Upper lobe of left lung (tissue), 6 donors: ENCODE measurements at regions not wholly inside any gene's neighbourhood (a gene's known extent, or its start where the extent isn't known, plus 50 kb on each side); places are given as distances from the start of the nearest gene placed in this dataset.

Experiments
- ATAC-seq, 2 donors: fragments of 200-7000 bp; cut with Tn5 transposase; one replicate each; pipeline ENCODE4 v1.9.1; 2022; ENCODE audit warnings: mild to moderate bottlenecking in 2 of 2, moderate library complexity in 2 of 2; ENCODE audit not compliant: low FRiP score in 2 of 2
- DNase-seq, 2 donors: peaks; one replicate each; pipeline ENCODE4 v3.0.0-alpha.2; 2019 to 2020
- H3K27ac ChIP-seq, 4 donors: fragments of 200-600 bp; sonication (generic); one replicate each; pipeline ENCODE4 v1.5.1; 2016 to 2019
- H3K27me3 ChIP-seq, 4 donors: fragments of 200-600 bp; sonication (generic); one replicate each; pipeline ENCODE4 v1.5.1; 2017 to 2019
- H3K36me3 ChIP-seq, 4 donors: fragments of 200-600 bp; sonication (generic); one replicate each; pipeline ENCODE4 v1.5.1; 2016 to 2019
- H3K4me1 ChIP-seq, 4 donors: fragments of 200-600 bp; sonication (generic); one replicate each; pipeline ENCODE4 v1.5.1; 2018 to 2019
- H3K4me3 ChIP-seq, 4 donors: fragments of 200-600 bp; sonication (generic); one replicate each; pipeline ENCODE4 v1.5.1; 2017 to 2019; ENCODE audit warnings: mild to moderate bottlenecking in 2 of 4, moderate library complexity in 1 of 4
- H3K9me3 ChIP-seq, 4 donors: fragments of 200-600 bp; sonication (generic); one replicate each; pipeline ENCODE4 v1.5.1; 2018 to 2019
- CTCF ChIP-seq, 6 experiments: fragments of 450-650 bp in 4 of 6; fragments of 200-600 bp in 2 of 6; sonication (generic) in 2 of 6; IDR thresholded peaks; one replicate each; pipeline ENCODE4 v1.5.1; 2016 to 2019; ENCODE audit warnings: antibody characterized with exemption in 6 of 6
- EP300 ChIP-seq, 4 donors: sonication (generic); formaldehyde crosslinking; IDR thresholded peaks; one replicate each; pipeline ENCODE4 v1.5.1; 2017; ENCODE audit warnings: antibody characterized with exemption in 4 of 4, control low read depth in 2 of 4
- POLR2A ChIP-seq, 4 donors: fragments of 450-650 bp; IDR thresholded peaks; one replicate each; pipeline ENCODE4 v1.5.1; 2016 to 2017; ENCODE audit warnings: antibody characterized with exemption in 4 of 4, mild to moderate bottlenecking in 2 of 4
- POLR2AphosphoS5 ChIP-seq, 2 donors: sonication (generic); formaldehyde crosslinking; IDR thresholded peaks; one replicate each; pipeline ENCODE4 v1.5.1; 2017; ENCODE audit warnings: antibody characterized with exemption in 2 of 2
- WGBS, 2 donors: methylation state at CpG; one replicate each; pipeline ENCODE4 v1.1.5; 2017 to 2018; 5-methylcytosine and 5-hydroxymethylcytosine counted together
- donor health status: DM: no; HTN: no; CAD: no; lungs with moderate emphysema.
- donor health status: DM: no; HTN: yes; CAD: no; lungs with severe emphysema.

GRCh38 chr14:104353221-104353920 is 215.0 kb downstream of the KIF26A start:
- Histone ChIP-seq H3K27me3 (no peaks in the 10 kb centered on the region), H3K27ac (peak overlapping the region in 1 of 4 donors; percentile 73), H3K4me3 (no peak overlapping the region), H3K36me3 (no peaks in the 10 kb centered on the region), H3K4me1 (peaks cover 0 to 6% (median 3%) of the 10 kb centered on the region in 4 donors), H3K9me3 (peaks cover 0 to 9% (median 0%) of the 10 kb centered on the region in 4 donors)
- no peak for TF ChIP-seq POLR2A (IDR thresholded peaks at IDR 0.05)
- TF ChIP-seq POLR2AphosphoS5 (IDR thresholded peaks at IDR 0.05), result no peak
- no peak for TF ChIP-seq EP300 (IDR thresholded peaks at IDR 0.05)
- peak; percentile 18 to 42 for DNase-seq
- no peak for ATAC-seq
- 82 to 88% methylated on average over 12 to 14 of the region's 14 CpGs for WGBS, 2 donors

GRCh38 chr14:104353921-104354701 is 215.7 kb downstream of the KIF26A start:
- TF ChIP-seq POLR2A (IDR thresholded peaks at IDR 0.05), result no peak
- TF ChIP-seq EP300 (IDR thresholded peaks at IDR 0.05), result peak in 2 of 4 donors; percentile 71 to 73
- no peak for TF ChIP-seq CTCF (IDR thresholded peaks at IDR 0.05)
- peak; percentile 42 to 85 for TF ChIP-seq POLR2AphosphoS5 (IDR thresholded peaks at IDR 0.05)
- peak; percentile 26 to 70 for DNase-seq
- Histone ChIP-seq H3K27me3 (no peaks in the 10 kb centered on the region), H3K4me1 (peaks cover 0 to 6% (median 3%) of the 10 kb centered on the region in 4 donors), H3K27ac (peak overlapping the region in 1 of 4 donors; percentile 73), H3K36me3 (no peaks in the 10 kb centered on the region), H3K4me3 (no peak overlapping the region), H3K9me3 (peaks cover 0 to 9% (median 0%) of the 10 kb centered on the region in 4 donors)
- ATAC-seq, result no peak
- WGBS, 2 donors, result 58 to 84% methylated on average over 11 to 22 of the region's 22 CpGs

DNA sequence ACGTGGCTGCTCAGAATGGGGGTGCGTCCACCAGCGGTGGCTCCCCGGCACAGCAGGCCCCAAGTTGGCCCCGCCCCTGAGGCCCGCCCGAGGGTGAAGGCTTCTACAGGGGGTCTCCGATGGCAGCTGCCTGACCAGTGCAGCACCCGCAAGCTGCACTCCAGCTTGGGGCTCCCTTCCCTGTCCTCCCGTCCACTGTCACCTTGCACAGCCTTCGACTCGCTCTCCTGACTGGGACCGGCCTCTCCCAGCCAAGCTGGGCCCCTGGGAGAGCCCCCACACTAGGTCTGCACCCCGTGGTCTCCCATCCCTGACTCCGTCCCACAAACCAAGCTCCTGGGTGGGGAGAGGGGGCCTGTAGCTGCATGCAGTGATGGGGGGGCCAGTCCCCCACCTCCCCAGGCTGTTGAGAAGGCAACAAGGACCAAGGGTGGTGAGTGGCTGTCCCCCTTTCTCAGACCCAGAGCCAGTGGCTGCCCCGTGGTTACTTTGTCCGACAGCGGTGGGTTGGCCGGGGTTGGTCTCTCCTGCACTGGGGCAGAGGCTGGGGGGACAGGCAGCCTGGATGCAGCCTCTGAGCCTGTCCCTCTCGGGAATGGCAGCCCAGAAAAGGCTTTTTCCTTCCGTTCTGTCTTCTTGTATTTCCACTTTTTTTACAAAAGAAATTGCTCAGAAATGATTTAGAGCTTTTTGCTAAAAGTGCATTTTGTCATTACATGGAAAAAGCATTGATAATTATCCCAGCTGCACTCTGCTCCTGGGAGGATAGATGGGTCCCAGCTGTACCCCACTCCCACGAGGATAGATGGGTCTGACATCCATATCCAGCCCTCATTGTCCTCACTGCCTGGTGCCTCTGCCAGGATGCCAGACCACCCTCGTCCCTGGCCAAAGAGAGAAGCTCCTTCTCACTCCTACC is 217.0 kb downstream of the KIF26A start:
- Histone ChIP-seq H3K4me1 (peaks cover 0 to 6% (median under 1%) of the 10 kb centered on the region in 4 donors), H3K9me3 (peaks cover 0 to 9% (median 0%) of the 10 kb centered on the region in 4 donors), H3K27me3 (no peaks in the 10 kb centered on the region), H3K27ac (no peak overlapping the region), H3K36me3 (no peaks in the 10 kb centered on the region), H3K4me3 (no peak overlapping the region)
- 79 to 83% methylated on average over 15 to 23 of the region's 23 CpGs for WGBS, 2 donors
- ATAC-seq (no peak), DNase-seq (peak; percentile 17 to 75)
- TF ChIP-seq POLR2A (IDR thresholded peaks at IDR 0.05) (no peak), EP300 (IDR thresholded peaks at IDR 0.05) (no peak), POLR2AphosphoS5 (IDR thresholded peaks at IDR 0.05) (no peak), CTCF (IDR thresholded peaks at IDR 0.05) (no peak)

- peaks cover 0 to 9% (median 0%) of the 10 kb centered on the region in 4 donors for H3K9me3 ChIP-seq
- no peaks in the 10 kb centered on the region for H3K27me3 ChIP-seq
- 80 to 83% methylated on average over 9 to 16 of the region's 16 CpGs for WGBS, 2 donors
- no peak overlapping the region for H3K4me3 ChIP-seq
- no peaks in the 10 kb centered on the region for H3K36me3 ChIP-seq
- H3K27ac ChIP-seq, result no peak overlapping the region
- no peak for TF ChIP-seq POLR2A (IDR thresholded peaks at IDR 0.05)
- TF ChIP-seq POLR2AphosphoS5 (IDR thresholded peaks at IDR 0.05), result no peak
- TF ChIP-seq EP300 (IDR thresholded peaks at IDR 0.05), result no peak
- no peak for TF ChIP-seq CTCF (IDR thresholded peaks at IDR 0.05)
- peaks cover 0 to 6% (median 0%) of the 10 kb centered on the region in 4 donors for H3K4me1 ChIP-seq
- DNase-seq (no peak), ATAC-seq (no peak)
These were observed 217.8 kb downstream of the KIF26A start for GRCh38 chr14:104356020-104356737.
